SKM-1 (cell line): ENCODE measurements at regions not wholly inside any gene's neighbourhood (a gene's known extent, or its start where the extent isn't known, plus 50 kb on each side); places are given as distances from the start of the nearest gene placed in this dataset.
A peak's percentile ranks its signal among the peaks of the same experiment; 100 is the strongest.

Experiments
- DNase-seq: peaks from one replicate; lab custom pipeline; 2025; ENCODE audit not compliant: unreplicated experiment; lab: John Stamatoyannopoulos, UW

- peak; percentile 76 for DNase-seq
Measured at GRCh38 chr7:25619963-25620799, 391.9 kb upstream of the NPVF start.

- DNase-seq, result no peak
Measured at GRCh38 chr7:25621993-25622392, 393.7 kb upstream of the NPVF start.

- DNase-seq, result no peak
Measured at GRCh38 chr7:25622695-25623094, 394.4 kb upstream of the NPVF start.

GRCh38 chr7:25624051-25624450, 395.8 kb upstream of the NPVF start:
- DNase-seq, result no peak

- no peak for DNase-seq
Measured at GRCh38 chr7:25624833-25625232, 396.5 kb upstream of the NPVF start.

- no peak for DNase-seq
Measured at GRCh38 chr7:25625306-25625992, 397.2 kb upstream of the NPVF start.

- DNase-seq, result no peak
Measured at GRCh38 chr7:25626451-25627131, 398.3 kb upstream of the NPVF start.

- DNase-seq, result no peak
Measured at GRCh38 chr7:25628446-25628845, 400.2 kb upstream of the NPVF start.

- DNase-seq, result no peak
Measured at GRCh38 chr7:25632616-25633015, 404.3 kb upstream of the NPVF start.

GRCh38 chr7:25633426-25634036, 405.2 kb upstream of the NPVF start:
- no peak for DNase-seq

- no peak for DNase-seq
Measured at GRCh38 chr7:25636168-25636567, 407.9 kb upstream of the NPVF start.

GRCh38 chr7:25636871-25637283, 408.6 kb upstream of the NPVF start:
- no peak for DNase-seq

GRCh38 chr7:25638068-25638467, 409.8 kb upstream of the NPVF start:
- no peak for DNase-seq

- DNase-seq, result no peak
Measured at GRCh38 chr7:25638590-25639244, 410.4 kb upstream of the NPVF start.

- DNase-seq, result no peak
Measured at GRCh38 chr7:25642849-25643248, 414.6 kb upstream of the NPVF start.

- no peak for DNase-seq
Measured at GRCh38 chr7:25643286-25643685, 415.0 kb upstream of the NPVF start.

- no peak for DNase-seq
Measured at GRCh38 chr7:25643770-25644394, 415.6 kb upstream of the NPVF start.

GRCh38 chr7:25646726-25647413, 418.6 kb upstream of the NPVF start:
- no peak for DNase-seq

- DNase-seq, result no peak
Measured at GRCh38 chr7:25647872-25648271, 419.6 kb upstream of the NPVF start.

- no peak for DNase-seq
Measured at GRCh38 chr7:25652366-25652765, 424.1 kb upstream of the NPVF start.
